K562 (cell line): ENCODE measurements at regions not wholly inside any gene's neighbourhood (a gene's known extent, or its start where the extent isn't known, plus 50 kb on each side); places are given as distances from the start of the nearest gene placed in this dataset.

Experiments used
- ATAC-seq: fragments of 200-7000 bp; cut with Tn5 transposase; 3 replicates; pipeline ENCODE4 v1.9.1; 2020; ENCODE audit warnings: moderate library complexity
- BruUV-seq: library from RNA; stranded (reverse); fragments of 400-500 nt; replicated peaks from 2 replicates; lab custom pipeline; 2021; lab: Mats Ljungman, UMichigan
- CTCF ChIA-PET: fragments of 300-600 bp; formaldehyde crosslinking; extraction: SDS; loops from one replicate; lab custom pipeline; 2021; ENCODE audit warnings: low intra/inter-chr PET ratio; lab: Yijun Ruan, JAX
- POLR2A ChIA-PET: fragments of 300-600, 350-650 bp; sonication (Branson Sonifier 250); formaldehyde crosslinking; extraction: SDS; loops from one replicate; lab custom pipeline; 2021; ENCODE audit warnings: antibody characterized with exemption, inconsistent platforms; lab: Yijun Ruan, JAX
- DNase-seq, 4 experiments: peaks; one replicate each; pipeline versions ENCODE4 v3.0.0 to v3.0.0-alpha.2; 2011 to 2018; ENCODE audit warnings: low spot score in 3 of 4, mixed read lengths in 3 of 4; ENCODE audit errors: extremely low read depth in 1 of 4
- FAIRE-seq: peaks from 2 replicates; lab custom pipeline; 2011; peaks lifted over from hg19 to GRCh38; lab: Jason Lieb, UNC
- H2AFZ ChIP-seq: 2 replicates; pipeline ENCODE4 v1.6.0; 2011; ENCODE audit warnings: low read depth, low read length, control low read depth, inconsistent platforms
- H3K27ac ChIP-seq: fragments of 200-600 bp; 3 replicates; pipeline ENCODE4 v1.8.0; 2011; ENCODE audit warnings: low read depth, mild to moderate bottlenecking, control low read depth, inconsistent platforms, low read length, moderate library complexity, mixed read lengths; ENCODE audit errors: extremely low read depth
- H3K27me3 ChIP-seq, 2 experiments: fragments of 300-600 bp in 1 of 2; 2 replicates in 1 of 2; 3 replicates in 1 of 2; pipeline versions ENCODE4 v1.6.0 to v1.8.0; 2011; ENCODE audit warnings: inconsistent platforms in 2 of 2, low read length in 2 of 2, mild to moderate bottlenecking in 1 of 2, mixed read lengths in 1 of 2, moderate library complexity in 1 of 2; ENCODE audit not compliant: control insufficient read depth in 2 of 2, insufficient read depth in 2 of 2
- H3K36me3 ChIP-seq: fragments of 300-600 bp; 3 replicates; pipeline ENCODE4 v1.8.0; 2011; ENCODE audit warnings: mild to moderate bottlenecking, low read length, inconsistent platforms; ENCODE audit not compliant: control insufficient read depth, insufficient read depth
- H3K4me1 ChIP-seq, 2 experiments: fragments of 200-600 bp in 1 of 2; replicated peaks in 1 of 2; 2 replicates in 1 of 2; 3 replicates in 1 of 2; pipeline versions ENCODE4 v1.5.1 to v1.8.0; 2011; ENCODE audit warnings: inconsistent platforms in 2 of 2, low read length in 2 of 2, mild to moderate bottlenecking in 1 of 2, mixed read lengths in 1 of 2, moderate library complexity in 1 of 2; ENCODE audit not compliant: control insufficient read depth in 2 of 2, insufficient read depth in 2 of 2
- H3K4me2 ChIP-seq: 2 replicates; pipeline ENCODE4 v1.6.1; 2011; ENCODE audit warnings: low read length, control low read depth, inconsistent platforms, mixed read lengths; ENCODE audit not compliant: insufficient read depth
- H3K4me3 ChIP-seq: fragments of 200-600 bp; sonication (generic), shearing (Covaris generic); 2 replicates; pipeline ENCODE4 v1.5.1; 2016; ENCODE audit warnings: control low read depth, inconsistent platforms
- H3K79me2 ChIP-seq: fragments of 200-600 bp; 3 replicates; pipeline ENCODE4 v1.8.0; 2011; ENCODE audit warnings: low read length, inconsistent platforms; ENCODE audit not compliant: control insufficient read depth, insufficient read depth
- H3K9ac ChIP-seq, 2 experiments: 2 replicates each; pipeline versions ENCODE4 v1.6.0 to v1.6.1; 2011; ENCODE audit warnings: low read depth in 2 of 2, low read length in 2 of 2, control low read depth in 1 of 2, inconsistent platforms in 1 of 2, mild to moderate bottlenecking in 1 of 2, mixed read lengths in 1 of 2; ENCODE audit not compliant: insufficient read depth in 1 of 2
- H3K9me1 ChIP-seq: one replicate; pipeline ENCODE4 v1.6.0; 2011; ENCODE audit warnings: inconsistent platforms, mild to moderate bottlenecking, low read length, moderate library complexity; ENCODE audit not compliant: control insufficient read depth, insufficient read depth
- H3K9me3 ChIP-seq: replicated peaks from 2 replicates; pipeline ENCODE4 v1.5.1; 2011; ENCODE audit warnings: low read depth, low read length, inconsistent platforms; ENCODE audit not compliant: control insufficient read depth, insufficient read depth
- H4K20me1 ChIP-seq: replicated peaks from 2 replicates; pipeline ENCODE4 v1.6.1; 2011; ENCODE audit warnings: low read length, inconsistent platforms, mixed read lengths; ENCODE audit not compliant: control insufficient read depth, insufficient read depth
- BDP1 ChIP-seq: IDR thresholded peaks from 3 replicates; pipeline ENCODE4 v1.6.1; 2011; ENCODE audit not compliant: insufficient read length, insufficient read depth
- MEF2A ChIP-seq: IDR thresholded peaks from 2 replicates; pipeline ENCODE4 v1.6.1; 2011; ENCODE audit warnings: low read depth, mild to moderate bottlenecking, low read length, moderate library complexity; ENCODE audit not compliant: control insufficient read depth
- PRMT5 ChIP-seq: sonication (generic); formaldehyde crosslinking; IDR thresholded peaks from 2 replicates; pipeline ENCODE4 v1.5.0; 2020; ENCODE audit warnings: missing genetic modification reagents
- WGBS: fragments of 100-300 bp; shearing (Covaris generic); methylation state at CpG from one replicate; pipeline ENCODE4 v1.1.6; 2016; ENCODE audit warnings: low coverage, mixed read lengths; ENCODE audit not compliant: insufficient coverage; ENCODE audit errors: missing lambda C conversion rate; 5-methylcytosine and 5-hydroxymethylcytosine counted together
- in situ Hi-C: fragments of 300-500 bp; cut with MboI; formaldehyde crosslinking; loops from 4 replicates; pipeline ENCODE4 v1.15.0; 2018; ENCODE audit warnings: inconsistent platforms, mixed read lengths
- intact Hi-C: fragments of 100-400 bp; cut with micrococcal nuclease; formaldehyde crosslinking; loops from 2 replicates; pipeline ENCODE4 v1.14.2; 2022

DNA sequence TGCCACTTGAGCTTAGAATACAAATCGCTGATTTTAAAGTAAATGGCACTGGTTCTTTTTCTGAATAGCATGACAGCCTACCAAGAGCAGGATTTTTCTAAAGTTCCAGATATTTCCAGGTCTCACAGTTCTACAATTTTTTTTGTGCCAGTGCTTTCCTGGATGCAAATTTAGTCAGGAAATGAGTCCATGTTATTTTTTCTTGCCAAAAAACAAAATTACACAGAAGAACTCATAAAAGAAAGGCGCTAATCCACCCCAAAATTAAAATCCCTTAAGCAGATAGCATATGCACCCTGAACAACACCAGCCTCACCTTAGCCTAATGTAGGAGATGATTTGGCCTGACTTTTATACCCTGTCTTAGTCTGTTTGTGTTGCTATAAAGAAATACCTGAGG is 86.4 kb upstream of the ARG1 start:
- Histone ChIP-seq H3K9me1 (no peaks in the 10 kb centered on the region), H3K4me1 (no peaks in the 10 kb centered on the region), H3K9ac (no peak overlapping the region), H3K36me3 (no peaks in the 10 kb centered on the region), H4K20me1 (no peaks in the 10 kb centered on the region), H3K4me3 (no peak overlapping the region), H2AFZ (no peak overlapping the region), H3K79me2 (no peaks in the 10 kb centered on the region), H3K27me3 (no peaks in the 10 kb centered on the region), H3K4me2 (no peak overlapping the region), H3K9me3 (no peaks in the 10 kb centered on the region), H3K27ac (no peak overlapping the region)
- WGBS, result 4% methylated on average over 2 of the region's 2 CpGs
- intact Hi-C loops (no loop called here), in situ Hi-C loops (no loop called here)
- FAIRE-seq (no peak), ATAC-seq (no peak), DNase-seq (no peak)
- ChIA-PET CTCF (no interaction called here), POLR2A (no interaction called here)
- no TSS peak for BruUV-seq
- no peak for TF ChIP-seq BDP1

DNA sequence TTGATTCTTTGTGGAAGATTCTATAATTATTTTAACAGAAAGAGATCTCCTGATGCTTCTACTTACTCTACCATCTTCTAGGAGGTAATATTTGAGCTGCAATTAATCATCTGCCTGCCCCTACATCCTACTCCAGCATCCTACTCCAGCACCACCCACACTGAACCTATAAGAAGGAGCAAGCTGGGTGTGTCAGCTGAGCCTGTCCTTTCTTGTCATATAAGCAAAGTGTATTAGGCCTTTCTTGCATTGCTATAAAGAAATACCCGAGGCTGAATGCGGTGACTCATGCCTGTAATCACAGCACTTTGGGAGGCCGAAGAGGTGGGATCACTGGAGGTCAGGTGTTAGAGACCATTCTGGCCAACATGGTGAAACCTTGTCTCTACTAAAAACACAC is 84.2 kb upstream of the ARG1 start:
- POLR2A ChIA-PET, result no interaction called here
- Histone ChIP-seq H4K20me1 (no peaks in the 10 kb centered on the region), H3K79me2 (no peaks in the 10 kb centered on the region), H3K9me1 (no peaks in the 10 kb centered on the region), H3K9me3 (no peaks in the 10 kb centered on the region; the same call in 1 of the 2 replicates), H2AFZ (no peak overlapping the region), H3K27me3 (no peaks in the 10 kb centered on the region), H3K4me1 (no peaks in the 10 kb centered on the region), H3K36me3 (no peaks in the 10 kb centered on the region), H3K4me3 (no peak overlapping the region), H3K27ac (no peak overlapping the region), H3K9ac (no peak overlapping the region), H3K4me2 (no peak overlapping the region)
- BruUV-seq, result no TSS peak
- intact Hi-C loops (no loop called here), in situ Hi-C loops (no loop called here)
- FAIRE-seq (no peak), DNase-seq (no peak), ATAC-seq (no peak)
- TF ChIP-seq MEF2A (no peak), PRMT5 (no peak)
- WGBS, result 0% methylated on average over 3 of the region's 3 CpGs
- CTCF ChIA-PET, result no interaction called here
